ENCODE measurements at regions not wholly inside any gene's neighbourhood (a gene's known extent, or its start where the extent isn't known, plus 50 kb on each side); places are given as distances from the start of the nearest gene placed in this dataset.

- no peak for TF ChIP-seq POU6F1 (CRISPR knock-in tag; IDR thresholded peaks at IDR 0.05; ENCODE audit: borderline replicate concordance, low read depth)
- TF ChIP-seq ARNTL (CRISPR knock-in tag; IDR thresholded peaks at IDR 0.05; ENCODE audit: borderline replicate concordance, low read depth) = no peak
Measured at GRCh38 chrX:15158736-15159406, 111.0 kb downstream of the ASB9 start.

Data from SK-N-SH treated with all-trans-retinoic acid at 6 μM for 48 hours (cell line).